MM.1S (cell line): ENCODE measurements at regions not wholly inside any gene's neighbourhood (a gene's known extent, or its start where the extent isn't known, plus 50 kb on each side); places are given as distances from the start of the nearest gene placed in this dataset.

Source experiments
- DNase-seq: peaks from one replicate; pipeline ENCODE4 v3.0.0-alpha.2; 2015
- H2AFZ ChIP-seq: fragments of 300-600 bp; sonication (generic); 2 replicates; pipeline ENCODE4 v1.6.0; 2016; ENCODE audit warnings: antibody characterized with exemption, low read length
- H3F3A ChIP-seq: fragments of 300-600 bp; sonication (generic); 2 replicates; pipeline ENCODE4 v1.6.1; 2016; ENCODE audit warnings: mild to moderate bottlenecking, antibody characterized with exemption, low read length, moderate library complexity, mixed read lengths; ENCODE audit not compliant: insufficient read depth
- H3K27ac ChIP-seq: fragments of 300-600 bp; sonication (generic); 2 replicates; pipeline ENCODE4 v1.5.1; 2016; ENCODE audit warnings: mild to moderate bottlenecking, low read length
- H3K27me3 ChIP-seq: fragments of 300-600 bp; sonication (generic); replicated peaks from 2 replicates; pipeline ENCODE4 v1.6.0; 2016; ENCODE audit warnings: low read length; ENCODE audit not compliant: insufficient read depth
- H3K36me3 ChIP-seq: fragments of 300-600 bp; sonication (generic); replicated peaks from 2 replicates; pipeline ENCODE4 v1.6.1; 2016; ENCODE audit warnings: mild to moderate bottlenecking, low read length, mixed read lengths; ENCODE audit not compliant: insufficient read depth
- H3K4me1 ChIP-seq: fragments of 300-600 bp; sonication (generic); 2 replicates; pipeline ENCODE4 v1.6.1; 2016; ENCODE audit warnings: low read length, mixed read lengths
- H3K4me2 ChIP-seq: fragments of 300-600 bp; sonication (generic); 2 replicates; pipeline ENCODE4 v1.6.0; 2016; ENCODE audit warnings: low read depth, low read length
- H3K4me3 ChIP-seq: fragments of 300-600 bp; sonication (generic); 2 replicates; pipeline ENCODE4 v1.5.1; 2016; ENCODE audit warnings: low read length, mixed read lengths
- H3K79me2 ChIP-seq: fragments of 300-600 bp; sonication (generic); 2 replicates; pipeline ENCODE4 v1.6.1; 2016; ENCODE audit warnings: mixed run types, low read length, mixed read lengths
- H3K9ac ChIP-seq: fragments of 300-600 bp; sonication (generic); 2 replicates; pipeline ENCODE4 v1.6.1; 2016; ENCODE audit warnings: low read length, mixed read lengths
- H3K9me2 ChIP-seq: fragments of 300-600 bp; sonication (generic); replicated peaks from 2 replicates; pipeline ENCODE4 v1.6.1; 2016; ENCODE audit warnings: mild to moderate bottlenecking, low read length, mixed read lengths; ENCODE audit not compliant: insufficient read depth
- H3K9me3 ChIP-seq: fragments of 300-600 bp; sonication (generic); replicated peaks from 2 replicates; pipeline ENCODE4 v1.6.1; 2016; ENCODE audit warnings: mild to moderate bottlenecking, low read length, mixed read lengths; ENCODE audit not compliant: insufficient read depth
- H4K20me1 ChIP-seq: fragments of 300-600 bp; sonication (generic); 2 replicates; pipeline ENCODE4 v1.6.1; 2016; ENCODE audit warnings: mild to moderate bottlenecking, low read length, moderate library complexity, mixed read lengths; ENCODE audit not compliant: insufficient read depth
- EZH2 ChIP-seq: fragments of 300-600 bp; sonication (generic); optimal IDR thresholded peaks from 2 replicates; pipeline ENCODE3; 2017; ENCODE audit warnings: low read depth, mild to moderate bottlenecking, antibody characterized with exemption, low read length, mixed read lengths
- EZH2phosphoT487 ChIP-seq: fragments of 300-600 bp; sonication (generic); IDR thresholded peaks from 2 replicates; pipeline ENCODE4 v1.6.1; 2018; ENCODE audit warnings: antibody characterized with exemption, low read length
- TF ChIP-seq, protein P1 (sequence below): fragments of 300-600 bp; sonication (generic); IDR thresholded peaks from 2 replicates; pipeline ENCODE4 v1.5.1; 2016; ENCODE audit warnings: antibody characterized with exemption, low read length, mixed read lengths

DNA sequence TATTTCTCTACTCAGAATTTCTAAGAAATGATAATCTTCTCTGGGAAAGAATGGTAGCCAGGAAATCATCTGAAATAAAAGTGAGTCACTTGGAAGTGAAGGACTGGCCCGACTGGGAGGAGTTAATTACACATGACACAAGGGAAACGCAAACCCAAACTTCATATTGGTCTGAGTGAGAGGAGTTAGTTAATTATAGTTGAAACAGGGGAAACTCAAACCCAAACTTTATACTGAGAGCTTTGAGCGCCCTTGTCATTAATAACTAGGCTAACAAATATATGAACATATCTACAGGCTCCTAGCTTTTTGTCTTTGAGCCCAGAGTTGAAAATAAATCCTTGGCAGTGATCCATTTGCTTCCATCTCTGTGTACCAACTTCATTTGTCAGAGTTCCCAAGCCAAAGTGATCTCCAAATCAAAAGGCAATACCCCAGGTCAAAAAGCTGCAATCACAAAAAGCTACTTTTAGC, 187.8 kb upstream of the COL3A1 start:
- H3K9me2 ChIP-seq: no peaks in the 10 kb centered on the region
- H3K4me1 ChIP-seq: no peaks in the 10 kb centered on the region
- H3K4me3 ChIP-seq: no peak overlapping the region
- H3K9me3 ChIP-seq: no peaks in the 10 kb centered on the region
- DNase-seq: no peak
- no peak overlapping the region for H3K27ac ChIP-seq
- H3K36me3 ChIP-seq: no peaks in the 10 kb centered on the region
- no peaks in the 10 kb centered on the region for H4K20me1 ChIP-seq
- no peak overlapping the region for H2AFZ ChIP-seq
- H3K27me3 ChIP-seq: no peaks in the 10 kb centered on the region
- no peaks in the 10 kb centered on the region for H3F3A ChIP-seq
- H3K9ac ChIP-seq: no peak overlapping the region
- TF ChIP-seq EZH2 (no peak), EZH2phosphoT487 (no peak)
- TF ChIP-seq, protein P1, sequence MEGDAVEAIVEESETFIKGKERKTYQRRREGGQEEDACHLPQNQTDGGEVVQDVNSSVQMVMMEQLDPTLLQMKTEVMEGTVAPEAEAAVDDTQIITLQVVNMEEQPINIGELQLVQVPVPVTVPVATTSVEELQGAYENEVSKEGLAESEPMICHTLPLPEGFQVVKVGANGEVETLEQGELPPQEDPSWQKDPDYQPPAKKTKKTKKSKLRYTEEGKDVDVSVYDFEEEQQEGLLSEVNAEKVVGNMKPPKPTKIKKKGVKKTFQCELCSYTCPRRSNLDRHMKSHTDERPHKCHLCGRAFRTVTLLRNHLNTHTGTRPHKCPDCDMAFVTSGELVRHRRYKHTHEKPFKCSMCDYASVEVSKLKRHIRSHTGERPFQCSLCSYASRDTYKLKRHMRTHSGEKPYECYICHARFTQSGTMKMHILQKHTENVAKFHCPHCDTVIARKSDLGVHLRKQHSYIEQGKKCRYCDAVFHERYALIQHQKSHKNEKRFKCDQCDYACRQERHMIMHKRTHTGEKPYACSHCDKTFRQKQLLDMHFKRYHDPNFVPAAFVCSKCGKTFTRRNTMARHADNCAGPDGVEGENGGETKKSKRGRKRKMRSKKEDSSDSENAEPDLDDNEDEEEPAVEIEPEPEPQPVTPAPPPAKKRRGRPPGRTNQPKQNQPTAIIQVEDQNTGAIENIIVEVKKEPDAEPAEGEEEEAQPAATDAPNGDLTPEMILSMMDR: no peak
- no peaks in the 10 kb centered on the region for H3K79me2 ChIP-seq
- no peak overlapping the region for H3K4me2 ChIP-seq

DNA sequence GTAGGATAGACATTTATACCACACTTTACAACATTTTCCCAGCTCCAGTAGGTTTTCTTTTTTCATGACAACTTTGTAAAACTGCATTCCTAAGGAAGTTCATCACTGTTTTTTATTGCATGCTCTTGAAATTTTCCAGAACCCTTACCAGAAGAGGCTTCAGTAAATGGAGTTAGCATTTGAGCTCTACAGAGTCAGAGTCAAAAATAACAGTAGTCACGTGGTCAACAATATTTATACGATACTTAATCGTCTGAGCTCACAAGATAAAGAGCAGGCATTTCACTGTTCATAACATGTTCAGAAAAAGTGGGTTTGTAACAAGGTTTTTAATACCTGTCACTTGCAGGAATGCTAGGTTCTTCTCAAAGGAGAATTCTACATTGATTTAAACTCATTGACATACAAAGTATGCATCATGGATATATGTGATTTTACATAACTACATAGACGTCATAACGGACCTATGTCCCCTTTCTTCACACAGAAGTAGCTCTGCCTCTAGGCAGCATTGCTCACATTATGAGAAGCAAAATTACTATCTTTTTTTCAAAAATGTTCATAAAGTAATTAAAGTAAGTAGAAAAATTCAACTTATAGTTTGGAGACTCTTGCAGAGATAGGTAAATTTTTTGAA, 187.0 kb upstream of the COL3A1 start:
- H3K4me1 ChIP-seq: no peaks in the 10 kb centered on the region
- no peaks in the 10 kb centered on the region for H3K9me2 ChIP-seq
- TF ChIP-seq EZH2phosphoT487 (no peak), EZH2 (no peak)
- TF ChIP-seq, protein P1: no peak
- no peaks in the 10 kb centered on the region for H4K20me1 ChIP-seq
- no peaks in the 10 kb centered on the region for H3K36me3 ChIP-seq
- H3K9me3 ChIP-seq: no peaks in the 10 kb centered on the region
- no peak overlapping the region for H3K9ac ChIP-seq
- no peak overlapping the region for H2AFZ ChIP-seq
- no peaks in the 10 kb centered on the region for H3K79me2 ChIP-seq
- no peaks in the 10 kb centered on the region for H3K27me3 ChIP-seq
- H3K4me2 ChIP-seq: no peak overlapping the region
- no peak for DNase-seq
- H3K27ac ChIP-seq: no peak overlapping the region
- no peaks in the 10 kb centered on the region for H3F3A ChIP-seq
- no peak overlapping the region for H3K4me3 ChIP-seq

DNA sequence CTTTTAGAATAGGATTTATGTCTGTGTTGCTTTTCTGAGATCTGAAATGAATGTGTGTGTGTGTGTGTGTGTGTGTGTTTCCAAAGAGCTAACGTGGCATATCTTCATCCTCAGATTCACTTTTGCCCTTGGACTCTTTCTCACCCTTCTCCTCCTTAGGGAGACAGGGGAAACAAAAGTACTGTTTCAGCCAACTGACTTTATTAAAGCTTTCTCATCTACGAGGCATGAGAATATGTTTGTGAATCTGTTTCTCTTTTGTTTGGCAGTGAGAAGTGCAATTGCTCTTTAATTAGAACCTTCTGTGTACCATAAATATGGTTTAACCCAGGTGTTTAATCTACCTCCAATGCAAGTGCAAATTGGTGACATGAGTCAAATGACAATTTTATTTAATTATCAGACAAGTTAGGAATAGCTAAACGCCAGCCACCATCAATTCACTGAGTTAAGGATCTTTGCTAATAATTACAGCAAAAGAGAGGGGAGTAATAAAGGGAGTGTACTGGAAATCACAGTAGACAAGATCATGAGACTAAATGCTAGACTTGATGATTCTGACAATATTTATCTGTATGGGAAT, 186.4 kb upstream of the COL3A1 start:
- DNase-seq: no peak
- Histone ChIP-seq H3K4me3 (no peak overlapping the region), H2AFZ (no peak overlapping the region), H3K79me2 (no peaks in the 10 kb centered on the region), H3K4me2 (no peak overlapping the region), H3F3A (no peaks in the 10 kb centered on the region), H3K36me3 (no peaks in the 10 kb centered on the region), H3K9me3 (no peaks in the 10 kb centered on the region), H3K9ac (no peak overlapping the region), H3K27ac (no peak overlapping the region), H3K9me2 (no peaks in the 10 kb centered on the region), H4K20me1 (no peaks in the 10 kb centered on the region), H3K27me3 (no peaks in the 10 kb centered on the region), H3K4me1 (no peaks in the 10 kb centered on the region)
- no peak for TF ChIP-seq EZH2phosphoT487
- TF ChIP-seq EZH2: no peak
- TF ChIP-seq, protein P1: no peak
